ENCODE measurements at regions not wholly inside any gene's neighbourhood (a gene's known extent, or its start where the extent isn't known, plus 50 kb on each side); places are given as distances from the start of the nearest gene placed in this dataset.
"Not testable (repeated sequence)": the region's sequence is repeated elsewhere in the genome, so short reads cannot be mapped to it uniquely, and the experiment has no call there.

- Mint-ChIP-seq H3K27ac (no peak overlapping the region), H3K4me3 (no peak overlapping the region), H3K9me3 (peaks cover 18% of the 10 kb centered on the region), H3K36me3 (ENCODE audit: low read depth) (no peaks in the 10 kb centered on the region), H3K27me3 (no peaks in the 10 kb centered on the region), H3K4me1 (no peaks in the 10 kb centered on the region)
- ChIA-PET CTCF (no interaction called here), POLR2A (no interaction called here)
- DNase-seq, result no peak
Observed at GRCh38 chr20:22060610-22061009, 355.1 kb downstream of the PAX1 start.

- DNase-seq, result no peak
- ChIA-PET CTCF (no interaction called here), POLR2A (no interaction called here)
- Mint-ChIP-seq H3K4me3 (no peak overlapping the region), H3K27ac (no peak overlapping the region), H3K27me3 (no peaks in the 10 kb centered on the region), H3K4me1 (no peaks in the 10 kb centered on the region), H3K36me3 (ENCODE audit: low read depth) (no peaks in the 10 kb centered on the region), H3K9me3 (peaks cover 10% of the 10 kb centered on the region)
Observed at GRCh38 chr20:22058746-22059145, 353.3 kb downstream of the PAX1 start.

GRCh38 chr20:22055981-22056380 lies 350.5 kb downstream of the PAX1 start:
- Mint-ChIP-seq H3K27ac (no peak overlapping the region), H3K9me3 (peaks cover 2% of the 10 kb centered on the region), H3K4me1 (no peaks in the 10 kb centered on the region), H3K36me3 (ENCODE audit: low read depth) (no peaks in the 10 kb centered on the region), H3K27me3 (no peaks in the 10 kb centered on the region), H3K4me3 (no peak overlapping the region)
- ChIA-PET CTCF (no interaction called here), POLR2A (no interaction called here)
- DNase-seq, result no peak

- no peak for DNase-seq
- Mint-ChIP-seq H3K9me3 (peaks cover 10% of the 10 kb centered on the region), H3K4me3 (no peak overlapping the region), H3K4me1 (no peaks in the 10 kb centered on the region), H3K27ac (no peak overlapping the region), H3K27me3 (no peaks in the 10 kb centered on the region), H3K36me3 (ENCODE audit: low read depth) (no peaks in the 10 kb centered on the region)
- ChIA-PET POLR2A (no interaction called here), CTCF (no interaction called here)
Observed at GRCh38 chr20:22052025-22052650, 346.7 kb downstream of the PAX1 start.

GRCh38 chr20:22045956-22046507 lies 340.6 kb downstream of the PAX1 start:
- peaks cover 14% of the 10 kb centered on the region for H3K9me3 Mint-ChIP-seq
- H3K27me3 Mint-ChIP-seq; CTCF ChIA-PET; POLR2A ChIA-PET; H3K4me1 Mint-ChIP-seq; H3K4me3 Mint-ChIP-seq; H3K36me3 Mint-ChIP-seq (ENCODE audit: low read depth); DNase-seq: not testable (repeated sequence)
- H3K27ac Mint-ChIP-seq, result peak overlapping the region; percentile 36

GRCh38 chr20:22027423-22027822 lies 322.0 kb downstream of the PAX1 start:
- ChIA-PET POLR2A (no interaction called here), CTCF (no interaction called here)
- no peaks in the 10 kb centered on the region for H3K4me1 Mint-ChIP-seq

GRCh38 chr20:22020201-22020600 lies 314.7 kb downstream of the PAX1 start:
- H3K27ac Mint-ChIP-seq, result no peak overlapping the region
- ChIA-PET CTCF (interaction anchor here (1.1 kb wide), 1 partner anchor 20 kb away, joined by 3 read pairs; no protein-coding TSS in a partner anchor), POLR2A (no interaction called here)
- DNase-seq, result no peak
- H3K4me1 Mint-ChIP-seq, result no peaks in the 10 kb centered on the region
- no peak overlapping the region for H3K4me3 Mint-ChIP-seq
- peaks cover 16% of the 10 kb centered on the region for H3K9me3 Mint-ChIP-seq
- H3K27me3 Mint-ChIP-seq, result no peaks in the 10 kb centered on the region
- no peaks in the 10 kb centered on the region for H3K36me3 Mint-ChIP-seq (ENCODE audit: low read depth)

More at GRCh38 chr20:22027423-22027822, 322.0 kb downstream of the PAX1 start:
- Mint-ChIP-seq H3K9me3 (peaks cover 23% of the 10 kb centered on the region), H3K4me3 (no peak overlapping the region), H3K27ac (no peak overlapping the region), H3K36me3 (ENCODE audit: low read depth) (no peaks in the 10 kb centered on the region), H3K27me3 (no peaks in the 10 kb centered on the region)
- DNase-seq, result no peak

GRCh38 chr20:22008456-22008855 lies 303.0 kb downstream of the PAX1 start:
- Mint-ChIP-seq H3K4me1 (no peaks in the 10 kb centered on the region), H3K36me3 (ENCODE audit: low read depth) (no peaks in the 10 kb centered on the region), H3K4me3 (no peak overlapping the region), H3K9me3 (peaks cover 14% of the 10 kb centered on the region), H3K27ac (no peak overlapping the region), H3K27me3 (no peaks in the 10 kb centered on the region)
- POLR2A ChIA-PET, result no interaction called here
- DNase-seq, result no peak
- CTCF ChIA-PET, result no interaction called here

- ChIA-PET CTCF (no interaction called here), POLR2A (no interaction called here)
- no peaks in the 10 kb centered on the region for H3K4me1 Mint-ChIP-seq
- no peaks in the 10 kb centered on the region for H3K27me3 Mint-ChIP-seq
- H3K4me3 Mint-ChIP-seq, result no peak overlapping the region
- DNase-seq, result no peak
- no peak overlapping the region for H3K27ac Mint-ChIP-seq
- peaks cover 14% of the 10 kb centered on the region for H3K9me3 Mint-ChIP-seq
- H3K36me3 Mint-ChIP-seq (ENCODE audit: low read depth), result no peaks in the 10 kb centered on the region
Observed at GRCh38 chr20:22006306-22006705, 300.8 kb downstream of the PAX1 start.

- Mint-ChIP-seq H3K27ac (no peak overlapping the region), H3K4me3 (no peak overlapping the region), H3K9me3 (peaks cover 11% of the 10 kb centered on the region), H3K27me3 (no peaks in the 10 kb centered on the region), H3K4me1 (no peaks in the 10 kb centered on the region), H3K36me3 (ENCODE audit: low read depth) (no peaks in the 10 kb centered on the region)
- POLR2A ChIA-PET, result no interaction called here
- CTCF ChIA-PET, result no interaction called here
- DNase-seq, result no peak
Observed at GRCh38 chr20:22005535-22005934, 300.1 kb downstream of the PAX1 start.

GRCh38 chr20:22004946-22005345 lies 299.5 kb downstream of the PAX1 start:
- CTCF ChIA-PET, result no interaction called here
- H3K27me3 Mint-ChIP-seq, result no peaks in the 10 kb centered on the region
- no peaks in the 10 kb centered on the region for H3K36me3 Mint-ChIP-seq (ENCODE audit: low read depth)
- no peak for DNase-seq
- peaks cover 11% of the 10 kb centered on the region for H3K9me3 Mint-ChIP-seq
- POLR2A ChIA-PET, result no interaction called here
- H3K4me3 Mint-ChIP-seq, result no peak overlapping the region
- H3K27ac Mint-ChIP-seq, result no peak overlapping the region
- no peaks in the 10 kb centered on the region for H3K4me1 Mint-ChIP-seq

- H3K4me3 Mint-ChIP-seq, result no peak overlapping the region
- H3K27ac Mint-ChIP-seq, result no peak overlapping the region
- no peaks in the 10 kb centered on the region for H3K4me1 Mint-ChIP-seq
- peaks cover 9% of the 10 kb centered on the region for H3K9me3 Mint-ChIP-seq
- no peaks in the 10 kb centered on the region for H3K36me3 Mint-ChIP-seq (ENCODE audit: low read depth)
- ChIA-PET POLR2A (no interaction called here), CTCF (no interaction called here)
- no peaks in the 10 kb centered on the region for H3K27me3 Mint-ChIP-seq
- no peak for DNase-seq
Observed at GRCh38 chr20:22003680-22004079, 298.2 kb downstream of the PAX1 start.

GRCh38 chr20:22001886-22002285 lies 296.4 kb downstream of the PAX1 start:
- H3K36me3 Mint-ChIP-seq (ENCODE audit: low read depth), result no peaks in the 10 kb centered on the region
- H3K27ac Mint-ChIP-seq, result no peak overlapping the region
- H3K9me3 Mint-ChIP-seq, result peaks cover 2% of the 10 kb centered on the region
- H3K4me1 Mint-ChIP-seq, result no peaks in the 10 kb centered on the region
- H3K27me3 Mint-ChIP-seq, result no peaks in the 10 kb centered on the region
- POLR2A ChIA-PET, result no interaction called here
- CTCF ChIA-PET, result no interaction called here
- H3K4me3 Mint-ChIP-seq, result no peak overlapping the region
- DNase-seq, result no peak

GRCh38 chr20:21995461-21995860 lies 290.0 kb downstream of the PAX1 start:
- no peak for DNase-seq
- POLR2A ChIA-PET, result no interaction called here
- Mint-ChIP-seq H3K27me3 (no peaks in the 10 kb centered on the region), H3K36me3 (ENCODE audit: low read depth) (no peaks in the 10 kb centered on the region), H3K27ac (no peak overlapping the region), H3K4me1 (no peaks in the 10 kb centered on the region), H3K4me3 (no peak overlapping the region), H3K9me3 (no peaks in the 10 kb centered on the region)
- CTCF ChIA-PET, result no interaction called here

Data from activated CD4-positive, alpha-beta T cell treated with anti-CD3 and anti-CD28 coated beads, Interleukin-2, amount 10 ng/mL, durations not matched to agents 7 days and 5 days (primary cell).